Caco-2 (cell line): ENCODE measurements at regions not wholly inside any gene's neighbourhood (a gene's known extent, or its start where the extent isn't known, plus 50 kb on each side); places are given as distances from the start of the nearest gene placed in this dataset.

Experiments
- BruUV-seq: library from RNA; stranded (reverse); fragments of 400-500 nt; replicated peaks from 2 replicates; lab custom pipeline; 2021; lab: Mats Ljungman, UMichigan
- CTCF ChIA-PET: fragments of 300-600 bp; sonication (Branson Sonifier 250); formaldehyde crosslinking; loops from one replicate; lab custom pipeline; 2022; ENCODE audit warnings: antibody characterized with exemption; lab: Charles Lee
- POLR2A ChIA-PET: fragments of 300-600 bp; sonication (Branson Sonifier 250); formaldehyde crosslinking; loops from one replicate; lab custom pipeline; 2022; ENCODE audit warnings: antibody characterized with exemption; lab: Charles Lee
- DNase-seq, 2 experiments: peaks; one replicate each; pipeline versions ENCODE4 v3.0.0 to v3.0.0-alpha.2; 2020 to 2022
- H3K27me3 ChIP-seq: replicated peaks from 2 replicates; pipeline ENCODE4 v1.6.0; 2011; ENCODE audit warnings: low read length; ENCODE audit not compliant: control insufficient read depth, insufficient read depth
- H3K36me3 ChIP-seq: 2 replicates; pipeline ENCODE4 v1.5.1; 2011; ENCODE audit warnings: low read length; ENCODE audit not compliant: control insufficient read depth, insufficient read depth
- H3K4me1 ChIP-seq: fragments of 250-450 bp; sonication (Bioruptor Pico); 2 replicates; pipeline ENCODE4 v1.5.1; 2020; ENCODE audit warnings: mild to moderate bottlenecking
- H3K4me3 ChIP-seq: 2 replicates; pipeline ENCODE4 v1.5.1; 2011; ENCODE audit warnings: low read depth, mild to moderate bottlenecking, control low read depth, low read length
- H3K9me3 ChIP-seq: fragments of 250-450 bp; sonication (Bioruptor Pico); 2 replicates; pipeline ENCODE4 v1.5.1; 2020; ENCODE audit warnings: mild to moderate bottlenecking, moderate library complexity
- H3K27ac Mint-ChIP-seq: one replicate; pipeline ENCODE4 v1.8.0; 2022; ENCODE audit warnings: mixed read lengths; ENCODE audit not compliant: unreplicated experiment
- H3K27me3 Mint-ChIP-seq: one replicate; pipeline ENCODE4 v1.8.0; 2022; ENCODE audit warnings: mixed read lengths; ENCODE audit not compliant: insufficient read depth, unreplicated experiment
- H3K36me3 Mint-ChIP-seq: one replicate; pipeline ENCODE4 v1.8.0; 2022; ENCODE audit warnings: mild to moderate bottlenecking, mixed read lengths; ENCODE audit not compliant: insufficient read depth, unreplicated experiment
- H3K4me1 Mint-ChIP-seq: one replicate; pipeline ENCODE4 v1.8.0; 2022; ENCODE audit warnings: low read depth, mixed read lengths; ENCODE audit not compliant: unreplicated experiment
- H3K4me3 Mint-ChIP-seq: one replicate; pipeline ENCODE4 v1.8.0; 2022; ENCODE audit warnings: mild to moderate bottlenecking, moderate library complexity, mixed read lengths; ENCODE audit not compliant: unreplicated experiment
- H3K9me3 Mint-ChIP-seq: one replicate; pipeline ENCODE4 v1.8.0; 2022; ENCODE audit warnings: mixed read lengths; ENCODE audit not compliant: unreplicated experiment
- intact Hi-C: fragments of 100-400 bp; cut with micrococcal nuclease; formaldehyde crosslinking; loops from one replicate; pipeline ENCODE4 v1.10.0; 2022; ENCODE audit not compliant: unreplicated experiment
- TF ChIP-seq, protein P1 (sequence below), 2 experiments: fragments of 200-600 bp in 1 of 2; IDR thresholded peaks; 1 replicate in 1 of 2; 2 replicates in 1 of 2; pipeline versions ENCODE4 v1.5.1 to v1.8.0; 2011 to 2022; ENCODE audit warnings: antibody characterized with exemption in 1 of 2, control low read depth in 1 of 2, inconsistent platforms in 1 of 2, low read depth in 1 of 2, low read length in 1 of 2, mild to moderate bottlenecking in 1 of 2, moderate library complexity in 1 of 2; ENCODE audit not compliant: insufficient read depth in 1 of 2, severe bottlenecking in 1 of 2, unreplicated experiment in 1 of 2

GRCh38 chr13:104987621-104988020 is 1547.8 kb downstream of the EFNB2 start:
- no peaks in the 10 kb centered on the region for H3K27me3 Mint-ChIP-seq
- no peaks in the 10 kb centered on the region for H3K9me3 Mint-ChIP-seq
- Histone ChIP-seq H3K4me1 (no peaks in the 10 kb centered on the region), H3K9me3 (no peaks in the 10 kb centered on the region), H3K36me3 (no peaks in the 10 kb centered on the region), H3K4me3 (no peak overlapping the region), H3K27me3 (no peaks in the 10 kb centered on the region)
- DNase-seq = no peak
- no TSS peak for BruUV-seq
- POLR2A ChIA-PET = no interaction called here
- no peak overlapping the region for H3K27ac Mint-ChIP-seq
- CTCF ChIA-PET = no interaction called here
- no peak overlapping the region for H3K4me3 Mint-ChIP-seq
- no peaks in the 10 kb centered on the region for H3K36me3 Mint-ChIP-seq
- intact Hi-C loops = no loop called here
- H3K4me1 Mint-ChIP-seq = no peaks in the 10 kb centered on the region
- TF ChIP-seq, protein P1, sequence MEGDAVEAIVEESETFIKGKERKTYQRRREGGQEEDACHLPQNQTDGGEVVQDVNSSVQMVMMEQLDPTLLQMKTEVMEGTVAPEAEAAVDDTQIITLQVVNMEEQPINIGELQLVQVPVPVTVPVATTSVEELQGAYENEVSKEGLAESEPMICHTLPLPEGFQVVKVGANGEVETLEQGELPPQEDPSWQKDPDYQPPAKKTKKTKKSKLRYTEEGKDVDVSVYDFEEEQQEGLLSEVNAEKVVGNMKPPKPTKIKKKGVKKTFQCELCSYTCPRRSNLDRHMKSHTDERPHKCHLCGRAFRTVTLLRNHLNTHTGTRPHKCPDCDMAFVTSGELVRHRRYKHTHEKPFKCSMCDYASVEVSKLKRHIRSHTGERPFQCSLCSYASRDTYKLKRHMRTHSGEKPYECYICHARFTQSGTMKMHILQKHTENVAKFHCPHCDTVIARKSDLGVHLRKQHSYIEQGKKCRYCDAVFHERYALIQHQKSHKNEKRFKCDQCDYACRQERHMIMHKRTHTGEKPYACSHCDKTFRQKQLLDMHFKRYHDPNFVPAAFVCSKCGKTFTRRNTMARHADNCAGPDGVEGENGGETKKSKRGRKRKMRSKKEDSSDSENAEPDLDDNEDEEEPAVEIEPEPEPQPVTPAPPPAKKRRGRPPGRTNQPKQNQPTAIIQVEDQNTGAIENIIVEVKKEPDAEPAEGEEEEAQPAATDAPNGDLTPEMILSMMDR (IDR thresholded peaks at IDR 0.05; ENCODE audit: insufficient read depth in 1 of 2, low read depth in 1 of 2, low read length in 1 of 2, severe bottlenecking in 1 of 2, unreplicated experiment in 1 of 2) = no peak

DNA sequence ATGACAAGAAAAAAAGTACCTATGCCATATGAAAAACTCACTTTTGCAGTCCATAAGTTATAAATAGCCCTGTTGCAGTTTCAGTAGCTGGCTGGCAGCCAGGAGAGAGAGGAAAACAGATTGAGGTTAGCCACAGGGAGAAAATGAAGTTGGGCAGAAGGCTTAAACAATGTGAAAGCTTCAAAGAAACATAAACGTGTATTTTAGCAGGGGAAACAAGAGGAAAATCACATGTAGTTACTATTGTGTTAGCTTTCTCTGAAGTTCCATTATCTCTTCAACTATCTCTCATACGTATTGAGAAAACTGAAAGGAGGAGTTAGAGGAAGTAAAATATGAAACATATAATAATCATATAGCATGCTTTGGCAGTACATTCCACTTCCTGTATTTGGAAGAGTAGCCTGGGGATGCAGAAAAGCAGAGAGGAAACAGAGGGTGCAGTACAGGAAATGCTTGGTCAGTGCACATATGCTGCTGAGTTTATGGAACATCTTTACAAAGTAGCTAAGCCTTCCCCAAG is 1551.1 kb downstream of the EFNB2 start:
- Mint-ChIP-seq H3K27ac (no peak overlapping the region), H3K9me3 (no peaks in the 10 kb centered on the region), H3K27me3 (peaks cover 4% of the 10 kb centered on the region), H3K4me3 (no peak overlapping the region), H3K4me1 (no peaks in the 10 kb centered on the region), H3K36me3 (no peaks in the 10 kb centered on the region)
- no peak for DNase-seq
- Histone ChIP-seq H3K4me1 (no peaks in the 10 kb centered on the region), H3K36me3 (no peaks in the 10 kb centered on the region), H3K27me3 (no peaks in the 10 kb centered on the region), H3K4me3 (no peak overlapping the region), H3K9me3 (no peaks in the 10 kb centered on the region)
- CTCF ChIA-PET = no interaction called here
- BruUV-seq = no TSS peak
- TF ChIP-seq, protein P1 (IDR thresholded peaks at IDR 0.05; ENCODE audit: insufficient read depth in 1 of 2, low read depth in 1 of 2, low read length in 1 of 2, severe bottlenecking in 1 of 2, unreplicated experiment in 1 of 2) = no peak
- intact Hi-C loops = no loop called here
- POLR2A ChIA-PET = no interaction called here

GRCh38 chr13:104983601-104984000 is 1551.9 kb downstream of the EFNB2 start:
- Mint-ChIP-seq H3K27me3 (peaks cover 4% of the 10 kb centered on the region), H3K27ac (no peak overlapping the region), H3K4me3 (no peak overlapping the region), H3K36me3 (no peaks in the 10 kb centered on the region), H3K9me3 (no peaks in the 10 kb centered on the region), H3K4me1 (no peaks in the 10 kb centered on the region)
- Histone ChIP-seq H3K9me3 (no peaks in the 10 kb centered on the region), H3K4me1 (no peaks in the 10 kb centered on the region), H3K36me3 (no peaks in the 10 kb centered on the region), H3K27me3 (no peaks in the 10 kb centered on the region), H3K4me3 (no peak overlapping the region)
- ChIA-PET POLR2A (no interaction called here), CTCF (no interaction called here)
- intact Hi-C loops = no loop called here
- TF ChIP-seq, protein P1 (IDR thresholded peaks at IDR 0.05; ENCODE audit: insufficient read depth in 1 of 2, low read depth in 1 of 2, low read length in 1 of 2, severe bottlenecking in 1 of 2, unreplicated experiment in 1 of 2) = no peak
- no TSS peak for BruUV-seq
- DNase-seq = no peak
